ENCODE measurements at regions not wholly inside any gene's neighbourhood (a gene's known extent, or its start where the extent isn't known, plus 50 kb on each side); places are given as distances from the start of the nearest gene placed in this dataset.

- TF ChIP-seq, protein P1, sequence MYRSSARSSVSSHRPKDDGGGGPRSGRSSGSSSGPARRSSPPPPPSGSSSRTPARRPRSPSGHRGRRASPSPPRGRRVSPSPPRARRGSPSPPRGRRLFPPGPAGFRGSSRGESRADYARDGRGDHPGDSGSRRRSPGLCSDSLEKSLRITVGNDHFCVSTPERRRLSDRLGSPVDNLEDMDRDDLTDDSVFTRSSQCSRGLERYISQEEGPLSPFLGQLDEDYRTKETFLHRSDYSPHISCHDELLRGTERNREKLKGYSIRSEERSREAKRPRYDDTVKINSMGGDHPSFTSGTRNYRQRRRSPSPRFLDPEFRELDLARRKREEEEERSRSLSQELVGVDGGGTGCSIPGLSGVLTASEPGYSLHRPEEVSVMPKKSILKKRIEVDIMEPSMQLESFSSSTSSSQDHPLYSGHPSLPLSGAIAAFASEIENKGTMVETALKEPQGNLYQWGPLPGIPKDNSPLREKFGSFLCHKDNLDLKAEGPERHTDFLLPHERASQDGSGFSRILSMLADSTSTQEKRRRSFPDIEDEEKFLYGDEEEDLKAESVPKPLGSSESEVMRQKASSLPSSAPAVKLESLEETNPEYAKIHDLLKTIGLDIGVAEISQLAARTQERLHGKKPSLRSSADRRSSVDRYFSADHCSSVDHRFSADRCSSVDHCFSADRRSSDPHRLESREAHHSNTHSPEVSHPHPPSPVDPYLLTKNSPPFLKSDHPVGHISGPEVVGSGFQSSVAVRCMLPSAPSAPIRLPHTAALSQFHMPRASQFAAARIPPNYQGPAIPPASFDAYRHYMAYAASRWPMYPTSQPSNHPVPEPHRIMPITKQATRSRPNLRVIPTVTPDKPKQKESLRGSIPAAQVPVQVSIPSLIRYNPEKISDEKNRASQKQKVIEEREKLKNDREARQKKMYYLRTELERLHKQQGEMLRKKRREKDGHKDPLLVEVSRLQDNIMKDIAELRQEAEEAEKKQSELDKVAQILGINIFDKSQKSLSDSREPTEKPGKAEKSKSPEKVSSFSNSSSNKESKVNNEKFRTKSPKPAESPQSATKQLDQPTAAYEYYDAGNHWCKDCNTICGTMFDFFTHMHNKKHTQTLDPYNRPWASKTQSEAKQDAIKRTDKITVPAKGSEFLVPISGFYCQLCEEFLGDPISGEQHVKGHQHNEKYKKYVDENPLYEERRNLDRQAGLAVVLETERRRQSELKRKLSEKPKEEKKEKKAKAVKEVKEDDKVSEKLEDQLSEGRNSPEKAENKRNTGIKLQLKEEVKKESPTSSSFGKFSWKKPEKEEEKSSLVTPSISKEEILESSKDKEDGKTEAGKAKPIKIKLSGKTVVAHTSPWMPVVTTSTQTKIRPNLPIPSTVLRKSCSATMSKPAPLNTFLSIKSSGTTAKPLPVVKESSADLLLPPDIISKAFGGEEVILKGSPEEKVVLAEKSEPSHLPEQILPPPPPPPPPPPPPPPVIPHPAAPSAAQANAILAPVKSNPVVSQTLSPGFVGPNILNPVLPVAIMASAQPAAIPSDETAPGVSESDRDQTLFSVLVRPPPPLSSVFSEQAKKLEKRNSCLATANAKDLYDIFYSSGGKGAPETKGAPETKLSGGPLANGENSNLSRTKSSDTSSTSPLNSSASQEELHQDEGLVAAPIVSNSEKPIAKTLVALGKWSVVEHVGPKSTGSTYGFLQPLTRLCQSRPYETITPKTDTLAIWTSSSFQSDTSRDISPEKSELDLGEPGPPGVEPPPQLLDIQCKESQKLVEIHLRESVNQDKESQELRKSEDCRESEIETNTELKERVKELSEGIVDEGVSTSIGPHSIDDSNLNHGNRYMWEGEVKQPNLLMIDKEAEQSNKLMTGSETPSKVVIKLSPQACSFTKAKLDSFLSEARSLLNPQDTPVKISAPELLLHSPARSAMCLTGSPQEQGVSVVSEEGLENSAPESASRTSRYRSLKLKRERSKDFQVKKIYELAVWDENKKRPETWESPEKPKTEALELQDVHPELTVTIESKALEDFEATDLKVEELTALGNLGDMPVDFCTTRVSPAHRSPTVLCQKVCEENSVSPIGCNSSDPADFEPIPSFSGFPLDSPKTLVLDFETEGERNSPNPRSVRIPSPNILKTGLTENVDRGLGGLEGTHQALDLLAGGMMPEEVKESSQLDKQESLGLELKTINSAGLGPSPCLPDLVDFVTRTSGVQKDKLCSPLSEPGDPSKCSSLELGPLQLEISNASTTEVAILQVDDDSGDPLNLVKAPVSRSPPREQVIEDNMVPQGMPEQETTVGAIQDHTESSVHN (CRISPR knock-in tag; IDR thresholded peaks at IDR 0.05): no peak
- TF ChIP-seq, protein P2, sequence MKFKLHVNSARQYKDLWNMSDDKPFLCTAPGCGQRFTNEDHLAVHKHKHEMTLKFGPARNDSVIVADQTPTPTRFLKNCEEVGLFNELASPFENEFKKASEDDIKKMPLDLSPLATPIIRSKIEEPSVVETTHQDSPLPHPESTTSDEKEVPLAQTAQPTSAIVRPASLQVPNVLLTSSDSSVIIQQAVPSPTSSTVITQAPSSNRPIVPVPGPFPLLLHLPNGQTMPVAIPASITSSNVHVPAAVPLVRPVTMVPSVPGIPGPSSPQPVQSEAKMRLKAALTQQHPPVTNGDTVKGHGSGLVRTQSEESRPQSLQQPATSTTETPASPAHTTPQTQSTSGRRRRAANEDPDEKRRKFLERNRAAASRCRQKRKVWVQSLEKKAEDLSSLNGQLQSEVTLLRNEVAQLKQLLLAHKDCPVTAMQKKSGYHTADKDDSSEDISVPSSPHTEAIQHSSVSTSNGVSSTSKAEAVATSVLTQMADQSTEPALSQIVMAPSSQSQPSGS (CRISPR knock-in tag; IDR thresholded peaks at IDR 0.05): no peak
- TF ChIP-seq NONO (IDR thresholded peaks at IDR 0.05) (no peak), NONO (CRISPR knock-in tag; conservative IDR thresholded peaks at IDR 0.05) (no peak), SCMH1 (CRISPR knock-in tag; IDR thresholded peaks at IDR 0.05; ENCODE audit: borderline replicate concordance) (no peak), KDM3A (CRISPR knock-in tag; IDR thresholded peaks at IDR 0.05; ENCODE audit: low read depth) (no peak)
Measured at GRCh38 chr18:23373570-23373969, 79.5 kb upstream of the RIOK3 start (continued).
